ENCODE measurements at regions not wholly inside any gene's neighbourhood (a gene's known extent, or its start where the extent isn't known, plus 50 kb on each side); places are given as distances from the start of the nearest gene placed in this dataset.
A peak's percentile ranks its signal among the peaks of the same experiment; 100 is the strongest.

DNA sequence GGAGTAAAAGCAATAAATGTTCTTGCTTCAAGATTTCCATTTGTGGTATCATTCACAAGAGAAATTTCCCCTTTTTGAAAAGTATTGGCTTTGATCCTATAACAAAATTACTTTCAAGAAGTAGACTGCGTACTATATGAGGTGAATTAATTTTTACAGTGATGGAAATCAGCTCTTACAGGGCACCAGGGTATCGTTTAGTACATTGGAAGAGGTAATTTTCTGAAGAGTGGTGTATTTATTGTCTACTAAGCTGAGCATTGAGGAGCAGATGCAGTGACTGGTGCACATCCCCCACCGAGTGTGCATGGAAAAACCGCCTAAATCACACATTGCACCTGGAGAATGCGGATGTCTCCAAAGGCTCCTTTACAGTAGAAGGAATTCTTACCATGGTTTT, 209.5 kb downstream of the SAMD5 start:
- no peak for DNase-seq

DNA sequence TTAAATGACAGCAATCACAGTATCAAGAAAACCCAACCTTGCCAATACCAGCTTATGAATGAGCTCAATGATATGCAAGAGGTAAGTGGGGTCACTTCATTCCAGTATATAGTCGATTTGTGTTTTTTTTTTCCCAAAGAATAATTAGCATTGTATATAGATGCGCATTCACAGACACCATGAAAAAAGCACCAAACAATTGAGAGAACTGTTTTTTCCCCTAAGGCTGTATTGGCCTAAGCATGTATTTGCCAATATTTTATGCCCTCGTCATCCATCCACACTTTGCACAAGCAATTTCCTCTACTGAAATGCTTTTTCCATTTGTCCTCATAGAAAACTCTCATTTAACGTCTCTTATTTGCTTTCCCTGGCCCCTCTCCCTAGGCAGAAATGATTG, 213.7 kb downstream of the SAMD5 start:
- DNase-seq: no peak

DNA sequence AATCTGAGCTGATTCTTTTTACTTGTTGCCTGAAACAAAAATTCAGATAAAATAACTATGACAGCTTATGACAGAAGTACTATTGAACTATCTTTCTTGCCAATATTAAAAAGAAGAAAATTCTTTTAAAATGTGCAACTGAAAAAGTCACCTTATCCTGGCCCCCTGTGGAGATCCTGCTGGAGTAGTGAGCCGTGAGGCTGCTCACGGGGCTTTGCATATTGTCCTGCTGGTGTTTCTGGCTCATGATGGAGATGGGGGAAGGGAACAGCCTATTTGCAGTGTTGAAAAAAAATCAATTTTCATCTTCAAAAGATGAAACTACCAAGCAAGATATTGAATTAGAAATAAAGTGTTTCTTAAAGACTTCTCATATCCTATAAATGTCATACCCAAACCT, 216.0 kb downstream of the SAMD5 start:
- no peak for DNase-seq

DNA sequence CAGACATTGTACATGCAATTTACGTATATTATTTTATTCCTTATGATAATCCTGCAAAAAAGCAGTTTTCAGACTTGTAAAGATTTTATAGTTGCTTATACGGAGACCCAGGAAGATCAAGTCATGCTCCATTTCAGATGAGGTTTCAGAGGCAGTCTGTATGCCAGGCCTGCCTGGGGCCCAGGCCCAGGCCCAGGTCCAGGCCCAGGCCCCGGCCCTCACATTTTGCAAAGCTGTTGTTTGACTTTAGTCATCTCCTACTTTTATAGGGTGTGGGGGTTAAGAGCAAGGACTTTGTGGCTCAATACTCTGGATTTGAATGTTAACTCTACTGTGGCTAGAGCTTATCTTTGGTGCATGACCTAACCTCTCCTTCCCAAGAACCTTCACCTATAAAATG, 217.9 kb downstream of the SAMD5 start:
- DNase-seq: no peak

DNA sequence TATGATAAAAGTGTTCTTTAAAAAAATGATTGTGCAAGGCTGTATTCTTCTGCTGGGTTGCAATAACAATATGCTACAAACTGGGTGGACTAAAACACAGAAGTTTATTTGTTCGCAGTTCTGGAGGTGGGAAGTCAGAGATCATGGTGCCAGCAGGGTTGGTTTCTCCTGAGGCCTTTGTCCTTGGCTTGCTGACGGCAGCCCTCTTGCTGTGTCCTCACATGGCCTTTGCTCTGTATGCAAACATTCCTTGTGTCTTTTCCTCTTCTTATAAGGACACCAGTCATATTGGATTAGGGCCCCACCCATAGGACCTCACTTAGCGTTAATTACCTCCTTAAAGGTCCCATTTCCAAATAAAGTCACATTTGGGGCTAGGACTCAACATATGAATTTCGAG, 220.4 kb downstream of the SAMD5 start:
- no peak for DNase-seq

DNA sequence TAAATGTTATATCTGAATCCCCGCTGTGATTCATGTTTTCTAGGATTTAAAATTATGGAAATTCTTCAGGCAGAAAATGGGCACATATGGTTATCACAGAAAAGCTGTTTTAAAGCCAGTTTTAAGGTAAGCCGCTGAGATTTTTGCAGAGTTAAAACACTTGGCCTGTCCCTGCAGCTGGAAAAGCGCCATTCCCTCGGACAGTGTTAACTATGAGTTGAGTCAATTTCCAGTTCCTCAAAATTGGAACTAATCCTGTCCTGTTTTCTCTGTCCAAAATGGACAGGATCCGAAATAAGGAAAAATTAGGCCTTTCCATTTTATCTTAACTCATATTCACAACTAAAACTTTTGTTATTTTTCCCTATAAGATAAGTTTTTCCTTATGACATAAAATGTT, 225.2 kb downstream of the SAMD5 start:
- no peak for DNase-seq

DNA sequence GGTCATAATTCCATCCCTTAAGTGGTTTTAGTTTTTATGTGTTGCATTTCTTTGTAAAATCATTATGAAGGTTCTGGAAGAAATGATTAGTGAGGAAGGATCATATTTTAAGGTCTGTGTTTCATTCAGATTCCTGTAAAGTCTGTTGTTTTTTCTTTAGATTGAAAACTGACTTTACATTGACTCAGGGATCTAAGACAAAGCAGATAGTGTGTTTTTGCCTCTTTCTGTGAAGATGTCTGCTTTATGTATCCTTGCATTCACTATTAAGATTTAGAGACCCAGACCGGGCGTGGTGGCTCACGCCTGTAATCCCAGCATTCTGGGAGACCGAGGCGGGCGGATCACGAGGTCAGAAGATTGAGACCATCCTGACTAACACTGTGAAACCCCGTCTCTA, 225.7 kb downstream of the SAMD5 start:
- DNase-seq: no peak

DNA sequence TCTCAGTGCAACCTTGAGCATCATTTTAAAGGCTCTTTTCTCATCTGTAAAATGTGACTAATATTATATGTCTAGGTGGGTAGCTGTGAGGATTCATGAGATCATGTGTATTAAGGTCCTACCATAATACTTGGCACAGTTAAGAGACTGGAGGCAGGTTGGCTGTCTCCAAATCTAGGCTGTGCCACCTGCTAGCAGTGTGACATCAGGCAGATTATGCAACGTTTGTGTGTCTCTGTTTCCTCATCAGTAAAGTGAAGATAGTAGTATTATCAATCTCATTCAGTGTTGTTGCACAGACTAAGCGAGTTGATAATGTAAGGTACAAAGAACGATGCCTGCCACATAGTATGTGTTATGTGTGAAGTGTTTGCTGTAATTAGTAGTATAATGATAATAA, 227.4 kb downstream of the SAMD5 start:
- DNase-seq: no peak

DNA sequence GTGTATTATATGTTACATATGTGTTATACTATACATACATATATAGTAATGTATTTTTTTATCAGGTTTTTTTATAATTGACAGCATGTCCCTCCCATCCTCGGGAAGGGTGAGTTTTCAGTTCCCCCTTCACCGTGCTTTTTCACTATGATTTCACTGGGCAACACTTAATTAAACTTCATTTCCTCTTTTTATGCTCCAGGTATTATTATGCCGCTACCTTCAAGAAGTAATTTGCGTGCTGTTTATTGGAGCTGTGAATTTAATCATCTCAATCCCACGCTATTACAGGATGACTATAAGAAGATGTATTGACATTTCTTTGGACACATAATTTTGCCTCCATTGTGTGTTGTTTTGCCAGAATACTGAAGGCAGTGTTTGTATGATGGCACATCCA, 228.6 kb downstream of the SAMD5 start:
- no peak for DNase-seq

DNA sequence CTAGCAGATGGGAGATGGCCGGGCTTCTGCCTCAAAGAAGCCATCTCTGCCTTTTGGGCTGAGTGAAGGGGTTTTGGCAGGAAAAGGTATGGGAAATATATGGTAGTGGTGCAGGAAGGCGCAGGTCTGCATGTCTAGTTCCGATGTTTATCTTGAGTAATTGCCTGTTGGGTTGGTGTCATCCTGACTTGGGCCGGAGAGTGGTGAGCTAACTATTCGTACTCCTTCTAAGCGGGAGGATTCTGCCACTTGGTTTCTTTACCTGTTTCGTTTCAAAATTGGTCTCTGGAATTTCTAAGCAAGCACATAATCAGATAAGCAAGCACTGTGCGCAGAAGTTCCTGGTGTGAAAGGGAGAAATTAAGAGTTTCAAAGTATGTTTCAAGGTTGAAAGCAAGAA, 229.6 kb downstream of the SAMD5 start:
- no peak for DNase-seq

DNA sequence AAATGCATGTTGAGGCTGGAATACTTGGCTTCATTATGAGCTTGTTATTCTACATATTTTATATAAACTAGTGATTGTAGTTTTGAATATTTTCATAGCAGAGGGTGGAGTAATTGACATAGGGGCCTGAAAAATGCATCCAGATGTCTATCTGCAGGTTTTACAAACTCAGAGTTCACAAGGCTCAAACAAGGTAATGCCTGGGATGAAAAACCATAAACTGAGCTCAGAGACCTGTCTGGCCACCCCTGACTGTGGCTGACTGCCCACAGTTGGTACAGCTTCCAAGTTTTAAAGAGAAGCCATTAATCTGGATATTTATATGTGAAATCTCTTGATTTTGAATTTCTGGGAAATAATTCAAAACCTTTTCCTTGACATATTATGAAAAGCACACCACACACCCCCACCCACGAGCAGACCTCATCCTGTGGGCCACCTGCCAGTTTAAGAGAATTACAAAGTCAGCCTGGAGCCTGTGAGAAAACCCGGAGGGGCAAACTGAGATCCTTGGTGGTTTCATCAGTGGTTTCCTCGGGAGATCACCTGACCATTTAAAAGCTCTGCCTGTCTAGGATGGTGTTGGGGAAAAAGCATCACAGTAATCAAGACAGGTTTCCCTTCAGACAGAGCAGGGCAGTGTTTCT, 230.1 kb downstream of the SAMD5 start:
- no peak for DNase-seq

DNA sequence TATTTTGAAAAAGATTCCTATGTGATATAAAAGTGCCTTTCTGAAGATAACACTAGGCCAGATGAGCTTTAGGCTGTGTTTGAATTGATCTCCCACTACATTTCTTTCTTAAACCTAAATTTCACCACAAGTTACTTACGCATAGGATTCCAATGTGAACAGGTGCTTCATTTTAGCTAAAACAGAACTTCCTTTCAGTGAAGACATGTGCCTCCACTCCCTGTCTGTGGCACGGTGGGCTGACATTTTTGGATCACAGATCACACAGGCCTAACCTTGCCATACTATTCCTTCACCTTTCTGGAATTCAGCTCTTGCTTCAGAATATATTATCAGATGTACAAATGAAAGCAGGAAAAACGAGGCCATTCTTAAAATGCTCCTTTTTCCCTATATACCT, 231.8 kb downstream of the SAMD5 start:
- DNase-seq: no peak

DNA sequence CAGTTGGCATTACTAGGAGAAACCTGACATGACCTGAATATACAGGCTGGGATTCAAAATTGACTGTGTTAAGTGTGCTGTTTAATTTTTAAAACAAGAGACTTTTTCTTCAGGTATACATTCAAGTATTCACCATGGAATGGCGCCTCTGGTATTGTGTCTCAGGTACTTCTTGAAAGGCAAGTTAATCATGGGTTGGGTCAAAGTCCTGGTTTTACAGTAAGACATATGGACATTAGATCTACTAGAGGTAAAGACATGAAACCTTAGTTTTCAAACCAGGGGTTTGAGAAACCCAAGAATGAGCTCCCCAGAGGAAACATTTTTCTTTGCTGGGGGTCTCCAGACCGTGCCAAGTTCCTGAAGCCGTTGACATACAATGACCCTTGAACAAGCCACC, 232.4 kb downstream of the SAMD5 start:
- no peak for DNase-seq

DNA sequence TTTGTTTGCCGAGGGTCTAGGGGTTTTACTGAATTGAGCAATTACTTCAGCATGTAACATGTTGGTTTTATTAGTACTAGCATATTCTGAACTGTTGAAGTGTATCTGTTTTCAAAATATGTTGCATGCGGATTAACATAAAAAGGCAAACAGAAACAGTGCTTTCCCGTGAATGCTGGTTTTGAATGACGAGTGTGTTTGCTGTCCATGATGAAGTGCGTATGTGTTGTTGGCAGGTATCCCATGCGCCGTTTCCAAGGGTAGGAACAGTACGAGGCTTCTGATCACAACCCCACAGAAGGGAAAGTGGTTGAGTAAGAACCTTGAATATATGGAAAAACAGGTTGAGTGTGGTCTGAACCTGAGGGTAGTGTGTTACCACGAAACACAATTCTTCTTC, 232.9 kb downstream of the SAMD5 start:
- DNase-seq: no peak

DNA sequence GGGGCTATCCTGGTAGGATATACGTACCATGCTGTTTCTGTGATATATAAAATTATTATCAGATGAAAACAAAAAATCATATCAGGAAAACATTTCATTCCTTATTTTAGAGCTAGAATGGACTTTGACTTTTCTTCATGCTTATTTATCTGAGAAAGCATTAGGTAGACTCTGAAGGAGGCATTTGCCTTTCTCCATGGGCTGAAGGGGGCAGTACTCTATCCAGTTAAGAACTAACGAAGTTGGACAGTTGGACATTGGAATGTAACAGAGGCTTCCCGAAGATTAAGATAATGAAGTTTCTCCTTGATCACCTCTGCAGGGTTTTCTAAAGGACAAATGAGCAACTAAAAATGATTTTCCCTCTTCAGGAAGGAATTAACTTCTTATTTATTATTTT, 233.9 kb downstream of the SAMD5 start:
- DNase-seq: no peak

DNA sequence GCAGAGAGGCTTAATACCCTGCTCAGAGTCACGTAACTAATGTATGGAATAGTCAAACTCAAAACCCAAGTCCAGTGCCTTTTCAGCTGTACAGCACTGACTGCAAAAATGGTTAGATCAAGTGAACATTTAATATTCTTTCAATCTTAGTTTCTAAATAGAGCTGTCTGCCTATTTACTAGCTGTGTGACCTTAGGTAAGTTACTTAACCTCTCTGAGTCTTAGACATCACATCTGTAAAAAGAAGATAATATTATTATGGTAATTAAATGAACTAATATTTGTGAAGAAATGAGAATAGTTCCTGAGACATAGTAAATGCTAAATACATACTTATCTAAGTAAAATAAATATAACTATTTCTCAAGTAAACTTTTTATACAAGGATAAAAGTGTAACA, 235.5 kb downstream of the SAMD5 start:
- no peak for DNase-seq

DNA sequence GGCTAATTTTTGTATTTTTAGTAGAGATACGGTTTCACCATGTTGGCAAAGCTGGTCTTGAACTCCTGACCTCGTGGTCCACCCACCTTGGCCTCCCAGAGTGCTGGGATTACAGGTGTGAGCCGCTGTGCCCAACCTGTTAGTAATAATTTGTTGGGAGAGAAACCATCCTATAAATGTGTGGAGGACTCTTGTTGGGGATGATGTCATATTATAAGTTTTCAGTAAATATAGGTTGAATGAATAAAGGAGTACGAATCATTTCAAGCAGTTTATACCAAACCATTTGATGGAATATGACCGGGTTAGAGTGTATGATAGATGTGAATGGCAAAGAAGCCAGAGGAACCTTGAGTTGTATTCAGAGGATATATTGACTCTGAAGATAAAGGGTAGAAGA, 240.8 kb downstream of the SAMD5 start:
- no peak for DNase-seq

DNA sequence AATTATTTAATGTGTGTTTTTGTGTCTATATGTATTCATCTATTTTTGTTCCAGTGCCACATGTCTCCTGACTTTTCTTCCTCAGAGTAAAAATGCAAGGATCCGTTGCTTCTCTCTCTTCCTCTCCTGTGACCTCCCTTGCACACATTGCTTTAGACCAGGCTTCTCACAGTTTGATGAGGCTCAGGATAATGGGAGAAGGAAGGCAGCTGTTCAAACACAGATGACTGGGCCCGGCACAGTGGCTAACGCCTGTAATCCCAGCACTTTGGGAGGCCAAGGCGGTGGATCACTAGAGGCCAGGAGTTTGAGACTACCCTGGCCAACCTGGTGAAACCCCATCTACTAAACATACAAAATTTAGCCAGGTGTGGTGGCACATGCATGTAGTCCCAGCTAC, 241.9 kb downstream of the SAMD5 start:
- peak in 1 of 2 experiments; percentile 8 for DNase-seq

DNA sequence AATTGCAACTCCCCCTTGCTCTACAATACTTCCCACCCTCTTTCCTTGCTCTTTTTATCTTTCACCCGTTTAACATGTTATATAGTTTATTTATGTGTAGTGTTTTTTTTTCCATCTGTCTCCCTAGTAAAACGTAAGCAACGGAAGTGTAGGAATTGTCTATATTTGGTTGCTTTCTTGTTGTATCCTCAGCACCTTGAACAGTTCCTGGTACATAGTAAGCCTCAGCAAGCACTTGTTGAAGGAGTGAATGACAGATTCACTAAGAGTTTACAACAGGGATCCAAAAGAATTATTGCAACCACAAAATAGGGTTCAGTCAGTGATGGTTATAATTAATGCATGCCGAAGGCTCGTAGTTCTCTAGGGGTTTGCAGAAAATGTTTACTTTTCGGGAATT, 242.7 kb downstream of the SAMD5 start:
- DNase-seq: no peak

DNA sequence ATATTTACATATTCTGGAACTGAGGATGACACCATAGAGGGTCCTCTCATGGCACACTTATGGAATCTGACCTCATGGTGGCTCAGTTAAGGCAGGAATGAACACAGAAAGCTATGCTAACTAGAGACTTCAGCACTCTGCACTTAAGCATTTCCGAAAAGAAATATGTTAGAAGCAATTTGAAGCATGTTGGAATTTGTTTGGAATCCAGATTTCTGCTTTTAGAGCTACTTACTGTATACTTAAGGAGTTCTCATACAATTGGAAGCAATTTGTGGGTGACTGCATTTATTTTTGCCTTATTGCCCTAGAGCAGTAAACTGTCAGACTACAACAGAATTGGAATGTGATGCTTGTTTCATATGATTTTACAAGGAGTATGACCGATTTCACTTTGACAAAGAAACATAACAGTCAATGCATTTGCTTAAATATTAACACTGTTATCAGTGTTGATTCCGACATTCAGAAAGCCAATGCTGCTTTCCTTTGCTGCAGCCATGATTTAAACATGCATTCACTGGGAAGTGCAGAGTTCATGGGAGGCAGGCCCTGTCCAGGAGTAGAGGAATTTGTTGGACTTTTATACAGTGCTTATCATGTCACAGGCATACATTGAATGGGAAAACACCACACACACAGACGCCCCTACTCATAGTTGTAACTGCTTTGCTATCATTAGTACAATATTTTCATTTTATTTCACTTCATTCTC, 244.4 kb downstream of the SAMD5 start:
- DNase-seq: no peak

DNA sequence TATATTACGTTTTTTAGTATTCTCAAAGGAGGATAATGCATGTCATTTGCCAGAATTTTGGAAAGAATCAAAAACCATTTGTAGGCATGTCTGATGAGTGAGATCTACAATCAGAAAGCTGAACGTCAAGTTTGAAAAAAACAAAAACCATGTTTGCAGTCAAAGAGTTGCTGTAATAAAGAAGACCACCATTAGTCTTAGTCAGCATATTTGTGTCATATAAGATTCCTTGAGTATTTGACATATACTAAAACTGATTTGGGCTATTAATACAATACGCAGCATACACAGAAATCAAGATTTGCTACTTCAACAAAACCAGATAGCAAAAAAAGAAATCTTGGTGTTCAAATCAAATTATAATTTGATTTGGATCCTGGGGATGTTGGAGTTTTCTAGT, 247.5 kb downstream of the SAMD5 start:
- no peak for DNase-seq

DNA sequence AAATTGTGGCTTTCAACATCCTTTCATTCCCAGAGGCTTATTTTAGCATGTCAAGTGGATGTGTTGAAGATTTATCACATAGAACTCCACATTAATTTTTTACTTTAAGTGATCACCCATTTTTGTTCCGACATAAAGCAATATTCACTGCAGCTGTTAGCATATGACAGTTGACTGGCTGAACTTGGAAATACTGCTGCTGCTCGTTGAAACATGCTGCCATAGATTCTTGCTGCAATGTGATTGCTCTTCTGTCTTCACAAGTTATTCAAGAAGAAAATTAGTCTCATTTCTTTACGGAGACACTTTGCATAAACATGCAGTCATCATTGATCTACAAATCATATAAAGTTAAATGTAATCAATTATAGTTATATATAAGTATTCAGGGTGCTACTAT, 248.4 kb downstream of the SAMD5 start:
- no peak for DNase-seq

DNA sequence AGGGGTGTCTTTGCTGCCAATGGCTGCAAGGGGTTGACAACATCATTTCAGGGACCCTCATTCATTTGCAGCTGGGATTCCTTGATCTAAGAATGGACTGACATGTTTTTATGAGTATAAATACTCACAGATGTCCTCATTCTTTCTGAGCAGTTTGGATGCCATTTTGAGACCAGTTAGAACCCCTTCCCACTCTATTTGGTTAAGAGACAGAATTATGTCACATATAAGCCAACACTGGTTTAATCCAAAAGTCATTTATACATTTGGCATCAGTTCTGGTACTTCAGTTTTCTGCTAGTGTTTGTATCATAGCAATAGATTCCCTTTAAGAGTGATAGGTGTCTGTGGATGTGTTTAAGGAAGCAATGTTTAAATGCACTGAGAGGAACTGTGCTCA, 248.8 kb downstream of the SAMD5 start:
- no peak for DNase-seq

DNA sequence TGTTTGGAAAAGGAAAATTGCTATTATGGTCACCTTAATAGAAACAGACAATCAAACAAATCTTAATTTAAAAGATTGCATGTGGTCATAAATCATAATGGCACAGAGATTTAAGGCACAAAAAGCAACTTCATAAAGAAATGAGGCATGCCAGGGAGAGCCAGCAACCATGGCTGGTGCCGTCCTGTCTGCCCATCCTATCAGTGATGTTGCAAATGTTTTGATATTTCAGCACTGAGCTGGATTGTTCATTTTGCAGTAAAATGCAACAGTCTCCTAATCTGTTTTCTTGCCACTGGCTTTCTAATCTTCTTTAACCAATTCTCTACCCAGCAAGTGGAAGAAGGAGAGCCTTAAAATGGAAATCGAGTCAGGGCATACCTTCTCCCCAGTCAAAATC, 249.8 kb downstream of the SAMD5 start:
- no peak for DNase-seq

DNA sequence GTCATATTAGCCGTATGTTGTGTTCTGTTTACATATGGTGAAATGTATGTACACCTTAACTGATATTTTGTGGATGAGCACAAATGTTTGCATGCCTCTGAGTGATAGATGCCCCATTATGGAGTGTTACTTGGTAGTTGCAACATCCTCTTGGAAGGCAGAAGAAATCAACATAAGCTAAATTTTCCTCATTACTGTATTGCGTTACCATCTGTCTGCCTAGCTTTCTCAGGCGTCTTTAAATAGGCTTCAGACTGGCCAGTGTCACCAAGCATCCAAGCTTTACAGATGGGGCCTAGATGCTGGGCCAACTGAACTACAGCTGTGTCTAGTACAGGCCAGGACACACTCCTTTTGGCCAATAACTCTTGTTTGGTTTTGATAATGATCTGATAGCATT, 250.6 kb downstream of the SAMD5 start:
- no peak for DNase-seq

Measured in NCI-H2081 (cell line).